Natural killer cell (primary cell): ENCODE measurements at regions not wholly inside any gene's neighbourhood (a gene's known extent, or its start where the extent isn't known, plus 50 kb on each side); places are given as distances from the start of the nearest gene placed in this dataset.

Source experiments
- ATAC-seq, 3 donors: fragments of 150-1000 bp in 2 of 3; fragments of 200-7000 bp in 1 of 3; cut with Tn5 transposase; 1 replicate in 1 of 3; 2 replicates in 2 of 3; pipeline ENCODE4 v1.10.0; 2021; ENCODE audit warnings: mild to moderate bottlenecking in 2 of 3, moderate library complexity in 2 of 3
- DNase-seq, 2 donors: peaks; one replicate each; pipeline versions ENCODE4 v3.0.0 to v3.0.0-alpha.2; 2013 to 2021; ENCODE audit warnings: mixed read lengths in 1 of 2
- H3K27ac ChIP-seq: one replicate; pipeline ENCODE4 v1.5.1; 2013; ENCODE audit warnings: mild to moderate bottlenecking, low read length
- H3K27me3 ChIP-seq: one replicate; pipeline ENCODE4 v1.6.1; 2013; ENCODE audit warnings: low read length; ENCODE audit not compliant: control insufficient read depth, insufficient read depth
- H3K36me3 ChIP-seq: one replicate; pipeline ENCODE4 v1.6.1; 2013; ENCODE audit warnings: low read length; ENCODE audit not compliant: control insufficient read depth, insufficient read depth
- H3K4me1 ChIP-seq: one replicate; pipeline ENCODE4 v1.6.1; 2013; ENCODE audit warnings: low read length; ENCODE audit not compliant: control insufficient read depth, insufficient read depth
- H3K4me3 ChIP-seq: one replicate; pipeline ENCODE4 v1.5.1; 2013; ENCODE audit warnings: low read length
- H3K9me3 ChIP-seq: one replicate; pipeline ENCODE4 v1.6.1; 2013; ENCODE audit warnings: low read length; ENCODE audit not compliant: control insufficient read depth, insufficient read depth
- H3K27ac Mint-ChIP-seq, 2 donors: one replicate each; pipeline ENCODE4 v1.8.0; 2022; ENCODE audit warnings: mild to moderate bottlenecking in 2 of 2, mixed read lengths in 2 of 2, moderate library complexity in 1 of 2
- H3K27me3 Mint-ChIP-seq, 2 donors: one replicate each; pipeline ENCODE4 v1.8.0; 2022; ENCODE audit warnings: low read depth in 2 of 2, mixed read lengths in 2 of 2
- H3K36me3 Mint-ChIP-seq: one replicate; pipeline ENCODE4 v1.8.0; 2022; ENCODE audit warnings: mixed read lengths
- H3K4me1 Mint-ChIP-seq, 2 donors: one replicate each; pipeline ENCODE4 v1.8.0; 2022; ENCODE audit warnings: mixed read lengths in 2 of 2
- H3K4me3 Mint-ChIP-seq: one replicate; pipeline ENCODE4 v1.8.0; 2022; ENCODE audit warnings: mild to moderate bottlenecking, moderate library complexity, mixed read lengths
- H3K9me3 Mint-ChIP-seq, 2 donors: one replicate each; pipeline ENCODE4 v1.8.0; 2022; ENCODE audit warnings: mixed read lengths in 2 of 2
- CTCF ChIP-seq: fragments of 200-600 bp; IDR thresholded peaks from one replicate; pipeline ENCODE4 v1.8.0; 2022; ENCODE audit warnings: antibody characterized with exemption
- WGBS: methylation state at CpG from one replicate; pipeline ENCODE4 v1.1.7; 2013; ENCODE audit warnings: missing lambda C conversion rate; ENCODE audit not compliant: insufficient coverage; 5-methylcytosine and 5-hydroxymethylcytosine counted together
- intact Hi-C: fragments of 100-400 bp; cut with micrococcal nuclease; formaldehyde crosslinking; loops from one replicate; pipeline ENCODE4 v1.14.2; 2022

- Mint-ChIP-seq H3K9me3 (peaks cover 9 to 22% of the 10 kb centered on the region in 2 donors), H3K4me3 (no peak overlapping the region), H3K27me3 (no peaks in the 10 kb centered on the region), H3K4me1 (no peaks in the 10 kb centered on the region), H3K36me3 (peaks cover 4% of the 10 kb centered on the region), H3K27ac (no peak overlapping the region)
- Histone ChIP-seq H3K27me3 (no peaks in the 10 kb centered on the region), H3K27ac (no peak overlapping the region), H3K4me3 (no peak overlapping the region), H3K9me3 (no peaks in the 10 kb centered on the region), H3K4me1 (no peaks in the 10 kb centered on the region), H3K36me3 (no peaks in the 10 kb centered on the region)
- 94% methylated on average over 2 of the region's 2 CpGs for WGBS
- DNase-seq (no peak), ATAC-seq (no peak)
- no peak for TF ChIP-seq CTCF
- intact Hi-C loops = no loop called here
These were observed 360.3 kb downstream of the FIGN start for GRCh38 chr2:163375472-163375871.

- H3K4me1 ChIP-seq = no peaks in the 10 kb centered on the region
- H3K36me3 ChIP-seq = no peaks in the 10 kb centered on the region
- DNase-seq (no peak), ATAC-seq (no peak)
- H3K4me3 ChIP-seq = no peak overlapping the region
- no peaks in the 10 kb centered on the region for H3K27me3 Mint-ChIP-seq
- H3K9me3 Mint-ChIP-seq = peaks cover 9 to 20% of the 10 kb centered on the region in 2 donors
- H3K9me3 ChIP-seq = no peaks in the 10 kb centered on the region
- TF ChIP-seq CTCF = no peak
- peaks cover 7% of the 10 kb centered on the region for H3K36me3 Mint-ChIP-seq
- no peaks in the 10 kb centered on the region for H3K27me3 ChIP-seq
- WGBS = 100% methylated on average over 1 of the region's 2 CpGs
- H3K27ac ChIP-seq = no peak overlapping the region
- H3K4me3 Mint-ChIP-seq = no peak overlapping the region
- H3K4me1 Mint-ChIP-seq = no peaks in the 10 kb centered on the region
- intact Hi-C loops = no loop called here
- H3K27ac Mint-ChIP-seq = no peak overlapping the region
These were observed 360.7 kb downstream of the FIGN start for GRCh38 chr2:163375070-163375469.

GRCh38 chr2:163374282-163374681 lies 361.5 kb downstream of the FIGN start:
- no peaks in the 10 kb centered on the region for H3K9me3 ChIP-seq
- H3K36me3 ChIP-seq = no peaks in the 10 kb centered on the region
- intact Hi-C loops = no loop called here
- Mint-ChIP-seq H3K9me3 (peaks cover 9 to 21% of the 10 kb centered on the region in 2 donors), H3K27ac (no peak overlapping the region), H3K36me3 (peaks cover 7% of the 10 kb centered on the region), H3K27me3 (no peaks in the 10 kb centered on the region), H3K4me1 (no peaks in the 10 kb centered on the region), H3K4me3 (no peak overlapping the region)
- ATAC-seq = no peak
- no peak for TF ChIP-seq CTCF
- H3K27me3 ChIP-seq = no peaks in the 10 kb centered on the region
- no peak overlapping the region for H3K27ac ChIP-seq
- H3K4me3 ChIP-seq = no peak overlapping the region
- no peaks in the 10 kb centered on the region for H3K4me1 ChIP-seq
- DNase-seq = no peak
- WGBS = 93% methylated on average over 3 of the region's 3 CpGs

- WGBS = 82% methylated on average over 1 of the region's 1 CpG
- peaks cover 6 to 23% of the 10 kb centered on the region in 2 donors for H3K9me3 Mint-ChIP-seq
- no peaks in the 10 kb centered on the region for H3K36me3 ChIP-seq
- H3K4me3 ChIP-seq = no peak overlapping the region
- H3K27ac ChIP-seq = no peak overlapping the region
- TF ChIP-seq CTCF = no peak
- H3K27ac Mint-ChIP-seq = no peak overlapping the region
- H3K27me3 ChIP-seq = no peaks in the 10 kb centered on the region
- H3K4me1 ChIP-seq = no peaks in the 10 kb centered on the region
- intact Hi-C loops = no loop called here
- no peaks in the 10 kb centered on the region for H3K27me3 Mint-ChIP-seq
- H3K4me1 Mint-ChIP-seq = no peaks in the 10 kb centered on the region
- H3K9me3 ChIP-seq = no peaks in the 10 kb centered on the region
- no peak overlapping the region for H3K4me3 Mint-ChIP-seq
- H3K36me3 Mint-ChIP-seq = peaks cover 7% of the 10 kb centered on the region
- DNase-seq = no peak
- ATAC-seq = no peak
These were observed 362.3 kb downstream of the FIGN start for GRCh38 chr2:163373496-163373895.
